GM23248 (cell line): ENCODE measurements at regions not wholly inside any gene's neighbourhood (a gene's known extent, or its start where the extent isn't known, plus 50 kb on each side); places are given as distances from the start of the nearest gene placed in this dataset.
"Not testable (repeated sequence)": the region's sequence is repeated elsewhere in the genome, so short reads cannot be mapped to it uniquely, and the experiment has no call there.

Experiments used
- DNase-seq: peaks from one replicate; pipeline ENCODE4 v3.0.0-alpha.2; 2015
- H2AFZ ChIP-seq: fragments of 200-600 bp; sonication (generic); 2 replicates; pipeline ENCODE4 v1.6.1; 2016; ENCODE audit warnings: antibody characterized with exemption
- H3F3A ChIP-seq: fragments of 200-600 bp; sonication (generic); 2 replicates; pipeline ENCODE4 v1.6.1; 2016; ENCODE audit warnings: mild to moderate bottlenecking, antibody characterized with exemption, mixed run types; ENCODE audit not compliant: insufficient read depth
- H3K27ac ChIP-seq: fragments of 200-600 bp; sonication (generic); 2 replicates; pipeline ENCODE4 v1.5.1; 2016; ENCODE audit warnings: mild to moderate bottlenecking
- H3K27me3 ChIP-seq: fragments of 200-600 bp; sonication (generic); replicated peaks from 2 replicates; pipeline ENCODE4 v1.6.1; 2016; ENCODE audit warnings: mild to moderate bottlenecking; ENCODE audit not compliant: insufficient read depth
- H3K36me3 ChIP-seq: fragments of 200-600 bp; sonication (generic); 2 replicates; pipeline ENCODE4 v1.6.1; 2016; ENCODE audit warnings: low read depth, mild to moderate bottlenecking
- H3K4me1 ChIP-seq: fragments of 200-600 bp; sonication (generic); 2 replicates; pipeline ENCODE4 v1.6.1; 2016; ENCODE audit warnings: mild to moderate bottlenecking; ENCODE audit not compliant: insufficient read depth
- H3K4me2 ChIP-seq: fragments of 200-600 bp; sonication (generic); one replicate; pipeline ENCODE4 v1.6.1; 2016; ENCODE audit warnings: mild to moderate bottlenecking; ENCODE audit not compliant: unreplicated experiment
- H3K4me3 ChIP-seq: fragments of 200-600 bp; sonication (generic); 2 replicates; pipeline ENCODE4 v1.5.1; 2016; ENCODE audit warnings: mild to moderate bottlenecking
- H3K79me2 ChIP-seq: fragments of 200-600 bp; sonication (generic); 2 replicates; pipeline ENCODE4 v1.6.1; 2016; ENCODE audit warnings: mild to moderate bottlenecking; ENCODE audit not compliant: insufficient read depth
- H3K9ac ChIP-seq: fragments of 200-600 bp; sonication (generic); 2 replicates; pipeline ENCODE4 v1.6.1; 2016; ENCODE audit warnings: mild to moderate bottlenecking
- H3K9me2 ChIP-seq: fragments of 200-600 bp; sonication (generic); 2 replicates; pipeline ENCODE4 v1.6.1; 2016; ENCODE audit warnings: mixed run types, mild to moderate bottlenecking, moderate library complexity; ENCODE audit not compliant: insufficient read depth
- H3K9me3 ChIP-seq: fragments of 200-600 bp; sonication (generic); one replicate; pipeline ENCODE4 v1.6.1; 2017; ENCODE audit warnings: low read depth
- H4K20me1 ChIP-seq: fragments of 200-600 bp; sonication (generic); 2 replicates; pipeline ENCODE4 v1.6.0; 2016; ENCODE audit not compliant: insufficient read depth
- WGBS, 2 experiments: methylation state at CpG; one replicate each; pipeline ENCODE4 v1.1.6; 2015 to 2017; ENCODE audit warnings: low lambda C conversion rate in 2 of 2, low coverage in 1 of 2; ENCODE audit errors: missing lambda C conversion rate in 2 of 2; 5-methylcytosine and 5-hydroxymethylcytosine counted together
- in situ Hi-C: fragments of 300-500 bp; cut with MboI; formaldehyde crosslinking; loops from 2 replicates; pipeline ENCODE4 v1.15.0; 2020

DNA sequence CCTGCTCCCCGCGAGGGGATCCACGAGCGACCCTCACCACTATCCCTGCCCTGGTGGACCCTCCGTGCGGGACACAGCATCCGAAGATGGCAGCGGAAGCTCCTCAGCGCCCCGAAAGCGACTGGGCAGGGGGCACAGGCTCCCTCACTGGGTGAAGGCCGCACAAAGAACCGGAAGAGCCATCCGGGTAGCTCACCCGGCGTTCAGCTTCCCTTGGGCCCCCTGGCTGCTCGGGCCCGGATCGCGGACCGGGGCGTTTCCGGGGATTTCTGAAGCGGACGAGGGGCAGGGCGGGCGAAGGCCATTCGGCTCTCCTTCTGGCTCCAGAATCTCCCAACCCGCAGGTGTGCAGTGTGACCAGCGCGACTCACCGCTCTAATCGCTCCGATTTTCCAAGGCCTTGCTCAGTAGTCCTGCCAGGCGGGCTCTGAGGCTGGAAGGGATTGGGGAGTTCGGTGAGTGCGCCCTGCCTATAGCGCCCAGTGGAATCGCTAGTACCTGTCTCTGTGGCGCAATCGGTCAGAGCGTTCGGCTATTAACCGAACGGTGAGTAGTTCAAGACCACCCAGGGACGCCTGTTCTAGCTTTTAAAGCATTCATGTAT, 94.3 kb upstream of the NBPF11 start:
- H3K9me2 ChIP-seq, H3K4me1 ChIP-seq, H3K9me3 ChIP-seq, H2AFZ ChIP-seq, H3F3A ChIP-seq, H4K20me1 ChIP-seq, H3K79me2 ChIP-seq, in situ Hi-C loops, H3K36me3 ChIP-seq, H3K4me3 ChIP-seq, H3K27ac ChIP-seq, DNase-seq, H3K4me2 ChIP-seq, H3K27me3 ChIP-seq: not testable (repeated sequence)
- peak overlapping the region; percentile 77 for H3K9ac ChIP-seq
- 17 to 33% methylated on average over 17 to 35 of the region's 46 CpGs for WGBS, 2 experiments

DNA sequence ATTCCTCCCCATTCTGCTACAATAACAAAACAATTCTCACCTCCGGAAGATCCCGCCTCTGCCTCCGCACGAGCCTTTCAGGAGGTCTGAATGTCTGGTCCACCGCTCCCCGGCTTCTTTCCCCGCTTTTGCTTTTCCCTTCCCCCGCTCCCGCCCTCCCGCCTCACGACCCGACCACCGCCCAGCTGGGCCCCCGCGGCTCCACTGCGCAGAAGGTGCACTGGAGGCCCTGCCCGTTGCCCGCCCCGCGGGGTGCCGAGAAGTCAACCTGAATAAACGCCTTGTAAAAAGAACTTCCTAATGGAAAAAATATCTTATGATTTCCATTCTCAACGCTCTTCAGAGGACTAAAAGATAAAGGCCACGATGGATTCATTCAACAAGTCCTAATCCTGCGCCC, 93.8 kb upstream of the NBPF11 start:
- H3K4me3 ChIP-seq, H3K9me3 ChIP-seq, H3K36me3 ChIP-seq, H3F3A ChIP-seq, H3K27me3 ChIP-seq, H2AFZ ChIP-seq, DNase-seq, H3K79me2 ChIP-seq, H3K27ac ChIP-seq, H4K20me1 ChIP-seq, H3K9me2 ChIP-seq, H3K4me2 ChIP-seq, in situ Hi-C loops, H3K4me1 ChIP-seq: not testable (repeated sequence)
- WGBS, 2 experiments = 5 to 6% methylated on average over 9 to 10 of the region's 25 CpGs
- peak overlapping the region; percentile 77 for H3K9ac ChIP-seq

DNA sequence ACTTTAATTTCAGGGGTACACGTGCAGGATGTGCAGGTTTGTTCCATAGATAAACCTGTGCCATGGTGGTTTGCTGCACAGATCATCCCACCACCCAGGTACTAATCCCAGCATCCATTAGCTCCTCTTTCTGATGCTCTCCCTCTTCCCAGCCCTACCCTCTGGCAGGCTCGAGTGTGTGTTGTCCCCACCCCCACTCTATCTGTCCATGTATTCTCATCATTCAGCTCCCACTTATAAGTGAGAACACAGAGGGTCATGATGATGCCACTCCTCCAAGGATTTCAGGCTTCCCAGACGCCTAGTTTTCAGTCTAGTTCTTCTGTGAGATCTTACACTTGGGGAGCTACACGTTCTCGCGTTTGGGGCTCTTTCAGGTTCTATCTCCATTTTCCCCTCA, 93.4 kb upstream of the NBPF11 start:
- H3K4me2 ChIP-seq, H2AFZ ChIP-seq, H3K9me3 ChIP-seq, H3K9ac ChIP-seq, in situ Hi-C loops, H3K9me2 ChIP-seq, H4K20me1 ChIP-seq, H3K79me2 ChIP-seq, H3K4me3 ChIP-seq, H3K36me3 ChIP-seq, H3F3A ChIP-seq, H3K27ac ChIP-seq, H3K27me3 ChIP-seq, H3K4me1 ChIP-seq, DNase-seq: not testable (repeated sequence)
- no CpG with 5 or more reads among the region's 6 CpGs for WGBS, 2 experiments

DNA sequence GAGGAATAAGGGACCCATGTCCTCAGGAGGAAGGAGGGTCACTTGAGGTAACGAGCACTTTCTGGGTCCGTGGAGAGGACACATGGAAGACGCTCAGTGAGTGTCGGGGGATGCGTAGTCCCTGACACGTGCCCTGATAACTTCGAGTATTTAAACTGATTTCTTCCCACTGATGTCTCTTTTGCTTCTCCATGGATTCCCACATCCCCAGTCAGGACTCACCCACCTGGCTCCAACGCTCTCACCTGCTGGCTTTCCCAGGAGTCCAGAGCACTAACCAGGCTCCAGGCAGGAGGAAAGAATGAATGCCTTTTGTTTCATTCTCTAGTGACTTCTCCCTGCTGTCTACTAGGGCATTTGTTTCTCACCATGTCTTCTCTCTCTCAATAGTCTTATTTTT, 81.2 kb upstream of the NBPF11 start:
- in situ Hi-C loops = not testable (repeated sequence)
- WGBS, 2 experiments = 69 to 73% methylated on average over 8 of the region's 8 CpGs

DNA sequence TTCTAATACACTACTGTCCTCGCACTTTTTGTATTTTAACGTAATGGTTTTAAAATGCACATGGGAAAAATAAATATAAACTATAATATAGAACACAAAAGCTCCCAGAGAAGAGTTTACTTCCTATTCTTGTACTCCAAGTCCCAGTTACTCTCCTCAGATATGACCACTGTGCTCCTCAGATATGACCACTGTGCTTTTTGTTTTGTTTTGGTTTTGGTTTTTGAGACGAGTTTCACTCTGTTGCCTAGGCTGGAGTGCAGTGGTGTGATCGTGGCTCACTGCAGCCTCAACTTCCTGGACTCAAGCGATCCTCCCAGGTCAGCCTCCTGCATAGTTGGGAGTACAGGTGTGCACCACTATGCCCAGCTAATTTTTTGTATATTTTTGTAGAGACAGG, 76.8 kb upstream of the NBPF11 start:
- in situ Hi-C loops, H3F3A ChIP-seq, H3K4me3 ChIP-seq, H3K9me3 ChIP-seq, H3K27me3 ChIP-seq, H2AFZ ChIP-seq, H3K9me2 ChIP-seq, DNase-seq, H3K36me3 ChIP-seq, H3K27ac ChIP-seq, H3K9ac ChIP-seq, H3K79me2 ChIP-seq, H4K20me1 ChIP-seq, H3K4me1 ChIP-seq, H3K4me2 ChIP-seq: not testable (repeated sequence)
- WGBS, 2 experiments = 48 to 66% methylated on average over 5 of the region's 5 CpGs

More for the DNA sequence above, 81.2 kb upstream of the NBPF11 start:
- H3K36me3 ChIP-seq, H3K4me1 ChIP-seq, H3K9ac ChIP-seq, H3K27ac ChIP-seq, H3F3A ChIP-seq, DNase-seq, H3K4me3 ChIP-seq, H3K9me3 ChIP-seq, H3K9me2 ChIP-seq, H2AFZ ChIP-seq, H3K27me3 ChIP-seq, H4K20me1 ChIP-seq, H3K4me2 ChIP-seq, H3K79me2 ChIP-seq: not testable (repeated sequence)

DNA sequence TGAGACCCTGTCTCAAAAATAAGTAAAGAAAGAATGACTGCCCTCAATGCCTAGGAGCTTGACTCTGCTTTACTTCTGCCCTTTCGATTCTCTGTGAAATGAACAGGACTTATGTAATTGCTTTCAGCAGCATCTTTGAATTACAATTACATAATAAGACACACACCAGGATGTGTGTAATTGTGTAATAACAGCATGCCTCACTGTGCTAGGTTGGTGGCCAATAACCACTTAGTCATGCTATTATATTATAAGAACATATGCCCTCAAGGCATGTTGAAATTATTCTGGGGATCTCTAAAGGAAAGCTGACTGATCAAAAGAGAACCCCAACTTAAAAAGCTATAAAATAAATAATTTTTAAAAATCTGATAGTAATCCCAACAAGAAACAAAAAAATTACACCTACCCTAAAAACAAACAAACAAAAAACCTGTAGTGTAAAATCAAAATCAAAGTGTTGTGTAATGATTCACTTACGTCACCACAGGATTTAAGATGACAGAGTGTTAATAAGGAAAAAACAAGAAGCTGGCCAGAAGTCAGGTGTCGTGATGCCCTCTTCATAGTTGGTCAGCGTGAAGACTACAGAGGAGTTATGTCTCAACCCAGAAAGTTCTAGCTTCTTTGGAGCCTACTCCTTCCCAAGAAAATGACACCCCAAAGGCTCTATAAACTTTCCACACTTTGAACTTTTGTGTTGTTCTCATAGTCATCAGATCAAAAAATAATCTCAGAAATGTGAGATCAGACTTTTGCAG, 70.5 kb upstream of the NBPF11 start:
- H2AFZ ChIP-seq, H3K79me2 ChIP-seq, H3K36me3 ChIP-seq, H3K9me2 ChIP-seq, in situ Hi-C loops, H4K20me1 ChIP-seq, H3K9ac ChIP-seq, H3K27ac ChIP-seq, H3K27me3 ChIP-seq, DNase-seq, H3F3A ChIP-seq, H3K4me3 ChIP-seq, H3K9me3 ChIP-seq, H3K4me1 ChIP-seq, H3K4me2 ChIP-seq: not testable (repeated sequence)
- no CpG with 5 or more reads among the region's 4 CpGs for WGBS, 2 experiments

DNA sequence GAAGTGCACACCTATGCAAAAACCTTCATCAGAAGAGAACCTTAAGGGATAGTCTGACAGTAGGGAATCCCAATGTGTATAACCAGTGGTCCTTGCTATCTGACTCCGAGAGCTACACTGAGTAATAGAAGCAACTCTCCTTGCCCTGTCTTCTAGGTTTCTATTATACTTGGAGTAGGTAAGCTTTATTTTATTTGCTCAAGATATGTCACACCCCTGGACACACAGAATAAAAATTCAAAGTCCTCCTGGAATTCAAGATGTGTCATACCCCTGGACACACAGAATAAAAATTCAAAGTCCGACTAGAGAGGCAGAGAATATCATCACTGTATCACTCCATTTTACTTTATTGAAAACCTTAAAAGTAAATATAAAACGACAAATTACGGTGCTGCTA, 69.5 kb upstream of the NBPF11 start:
- H3K79me2 ChIP-seq, H3K9me3 ChIP-seq, H3K36me3 ChIP-seq, DNase-seq, H3K4me3 ChIP-seq, H3F3A ChIP-seq, H4K20me1 ChIP-seq, H3K27ac ChIP-seq, H3K9me2 ChIP-seq, in situ Hi-C loops, H3K4me2 ChIP-seq, H3K27me3 ChIP-seq, H3K9ac ChIP-seq, H3K4me1 ChIP-seq, H2AFZ ChIP-seq: not testable (repeated sequence)
- WGBS, 2 experiments = no CpG with 5 or more reads among the region's 4 CpGs
